Activated naive CD4-positive, alpha-beta T cell treated with anti-CD3 and anti-CD28 coated beads, Interleukin-2, amount 10 ng/mL, durations not matched to agents 7 days and 5 days (primary cell): ENCODE measurements at regions not wholly inside any gene's neighbourhood (a gene's known extent, or its start where the extent isn't known, plus 50 kb on each side); places are given as distances from the start of the nearest gene placed in this dataset.
A peak's percentile ranks its signal among the peaks of the same experiment; 100 is the strongest.

ENCODE experiments used
- CTCF ChIA-PET: fragments of 350-600 bp; sonication (Branson Sonifier 250); formaldehyde crosslinking; loops from one replicate; lab custom pipeline; 2021; ENCODE audit warnings: antibody characterized with exemption; lab: Charles Lee
- DNase-seq: peaks from one replicate; pipeline ENCODE4 v3.0.0-alpha.2; 2020
- H3K27ac Mint-ChIP-seq: one replicate; pipeline ENCODE4 v1.8.0; 2021; ENCODE audit warnings: mild to moderate bottlenecking, moderate library complexity, mixed read lengths
- H3K27me3 Mint-ChIP-seq: one replicate; pipeline ENCODE4 v1.8.0; 2021; ENCODE audit warnings: mild to moderate bottlenecking, mixed read lengths
- H3K36me3 Mint-ChIP-seq: one replicate; pipeline ENCODE4 v1.8.0; 2021; ENCODE audit warnings: mixed read lengths
- H3K4me1 Mint-ChIP-seq: one replicate; pipeline ENCODE4 v1.8.0; 2021; ENCODE audit warnings: mixed read lengths
- H3K4me3 Mint-ChIP-seq: one replicate; pipeline ENCODE4 v1.8.0; 2021; ENCODE audit warnings: mild to moderate bottlenecking, moderate library complexity, mixed read lengths
- H3K9me3 Mint-ChIP-seq: one replicate; pipeline ENCODE4 v1.8.0; 2021; ENCODE audit warnings: mixed read lengths

- H3K36me3 Mint-ChIP-seq, result peaks cover 32% of the 10 kb centered on the region
- H3K9me3 Mint-ChIP-seq, result peaks cover 12% of the 10 kb centered on the region
- peaks cover 82% of the 10 kb centered on the region for H3K4me1 Mint-ChIP-seq
- H3K27ac Mint-ChIP-seq, result peak overlapping the region; percentile 96
- no peaks in the 10 kb centered on the region for H3K27me3 Mint-ChIP-seq
- CTCF ChIA-PET, result no interaction called here
- DNase-seq, result no peak
- peak overlapping the region; percentile 47 for H3K4me3 Mint-ChIP-seq
Measured at GRCh38 chr2:147500819-147501395, 343.9 kb upstream of the ACVR2A start.

- Mint-ChIP-seq H3K27me3 (no peaks in the 10 kb centered on the region), H3K9me3 (peaks cover 12% of the 10 kb centered on the region), H3K4me3 (peak overlapping the region; percentile 47), H3K27ac (peak overlapping the region; percentile 96), H3K4me1 (peaks cover 82% of the 10 kb centered on the region), H3K36me3 (peaks cover 34% of the 10 kb centered on the region)
- DNase-seq, result no peak
- CTCF ChIA-PET, result no interaction called here
Measured at GRCh38 chr2:147500229-147500628, 344.6 kb upstream of the ACVR2A start.

GRCh38 chr2:147499785-147500184, 345.0 kb upstream of the ACVR2A start:
- Mint-ChIP-seq H3K27ac (peak overlapping the region; percentile 96), H3K4me1 (peaks cover 81% of the 10 kb centered on the region), H3K4me3 (peak overlapping the region; percentile 47), H3K9me3 (peaks cover 16% of the 10 kb centered on the region), H3K27me3 (no peaks in the 10 kb centered on the region), H3K36me3 (peaks cover 38% of the 10 kb centered on the region)
- CTCF ChIA-PET, result no interaction called here
- no peak for DNase-seq

- no peaks in the 10 kb centered on the region for H3K27me3 Mint-ChIP-seq
- H3K9me3 Mint-ChIP-seq, result peaks cover 33% of the 10 kb centered on the region
- no peak for DNase-seq
- CTCF ChIA-PET, result no interaction called here
- peaks cover 30% of the 10 kb centered on the region for H3K36me3 Mint-ChIP-seq
- no peak overlapping the region for H3K4me3 Mint-ChIP-seq
- H3K4me1 Mint-ChIP-seq, result peaks cover 56% of the 10 kb centered on the region
- H3K27ac Mint-ChIP-seq, result no peak overlapping the region
Measured at GRCh38 chr2:147495734-147496133, 349.1 kb upstream of the ACVR2A start.

- Mint-ChIP-seq H3K4me3 (no peak overlapping the region), H3K36me3 (peaks cover 31% of the 10 kb centered on the region), H3K9me3 (peaks cover 31% of the 10 kb centered on the region), H3K4me1 (peaks cover 52% of the 10 kb centered on the region), H3K27ac (no peak overlapping the region), H3K27me3 (peaks cover 8% of the 10 kb centered on the region)
- no peak for DNase-seq
- CTCF ChIA-PET, result no interaction called here
Measured at GRCh38 chr2:147492471-147492870, 352.4 kb upstream of the ACVR2A start.

- Mint-ChIP-seq H3K9me3 (peaks cover 25% of the 10 kb centered on the region), H3K4me1 (peaks cover 46% of the 10 kb centered on the region), H3K4me3 (no peak overlapping the region), H3K36me3 (peaks cover 31% of the 10 kb centered on the region), H3K27ac (peak overlapping the region; percentile 82), H3K27me3 (peaks cover 8% of the 10 kb centered on the region)
- CTCF ChIA-PET, result no interaction called here
- DNase-seq, result no peak
Measured at GRCh38 chr2:147491506-147491905, 353.3 kb upstream of the ACVR2A start.

GRCh38 chr2:147490401-147491261, 354.2 kb upstream of the ACVR2A start:
- H3K27me3 Mint-ChIP-seq, result peaks cover 8% of the 10 kb centered on the region

GRCh38 chr2:147488472-147488871, 356.4 kb upstream of the ACVR2A start:
- Mint-ChIP-seq H3K36me3 (peaks cover 19% of the 10 kb centered on the region), H3K4me3 (no peak overlapping the region), H3K27me3 (peaks cover 8% of the 10 kb centered on the region), H3K4me1 (peaks cover 40% of the 10 kb centered on the region), H3K9me3 (peaks cover 13% of the 10 kb centered on the region), H3K27ac (no peak overlapping the region)
- DNase-seq, result no peak
- CTCF ChIA-PET, result no interaction called here

More at GRCh38 chr2:147490401-147491261, 354.2 kb upstream of the ACVR2A start:
- H3K27ac Mint-ChIP-seq, result peak overlapping the region; percentile 82
- H3K4me3 Mint-ChIP-seq, result no peak overlapping the region
- H3K9me3 Mint-ChIP-seq, result peaks cover 25% of the 10 kb centered on the region
- DNase-seq, result no peak
- peaks cover 30% of the 10 kb centered on the region for H3K36me3 Mint-ChIP-seq
- H3K4me1 Mint-ChIP-seq, result peaks cover 46% of the 10 kb centered on the region
- CTCF ChIA-PET, result no interaction called here

GRCh38 chr2:147487978-147488289, 356.9 kb upstream of the ACVR2A start:
- H3K4me1 Mint-ChIP-seq, result peaks cover 43% of the 10 kb centered on the region
- no peak overlapping the region for H3K4me3 Mint-ChIP-seq
- H3K27me3 Mint-ChIP-seq, result peaks cover 8% of the 10 kb centered on the region
- CTCF ChIA-PET, result no interaction called here
- H3K36me3 Mint-ChIP-seq, result peaks cover 20% of the 10 kb centered on the region
- no peak overlapping the region for H3K27ac Mint-ChIP-seq
- no peak for DNase-seq
- H3K9me3 Mint-ChIP-seq, result peaks cover 12% of the 10 kb centered on the region

GRCh38 chr2:147487286-147487977, 357.4 kb upstream of the ACVR2A start:
- no peak overlapping the region for H3K27ac Mint-ChIP-seq
- peaks cover 9% of the 10 kb centered on the region for H3K9me3 Mint-ChIP-seq
- no peak overlapping the region for H3K4me3 Mint-ChIP-seq
- peaks cover 44% of the 10 kb centered on the region for H3K4me1 Mint-ChIP-seq
- H3K36me3 Mint-ChIP-seq, result peaks cover 16% of the 10 kb centered on the region
- peaks cover 8% of the 10 kb centered on the region for H3K27me3 Mint-ChIP-seq
- CTCF ChIA-PET, result no interaction called here
- DNase-seq, result no peak

- CTCF ChIA-PET, result no interaction called here
- DNase-seq, result no peak
- Mint-ChIP-seq H3K27me3 (peaks cover 8% of the 10 kb centered on the region), H3K27ac (no peak overlapping the region), H3K9me3 (no peaks in the 10 kb centered on the region), H3K4me3 (no peak overlapping the region), H3K36me3 (peaks cover 7% of the 10 kb centered on the region), H3K4me1 (peaks cover 29% of the 10 kb centered on the region)
Measured at GRCh38 chr2:147485210-147485851, 359.5 kb upstream of the ACVR2A start.

- CTCF ChIA-PET, result interaction anchor here (0.6 to 0.7 kb wide), 2 partner anchors 19 to 141 kb away, joined by 3 read pairs; no protein-coding TSS in a partner anchor
- Mint-ChIP-seq H3K27ac (no peak overlapping the region), H3K27me3 (peaks cover 8% of the 10 kb centered on the region), H3K4me3 (no peak overlapping the region), H3K9me3 (no peaks in the 10 kb centered on the region), H3K4me1 (peaks cover 19% of the 10 kb centered on the region), H3K36me3 (peaks cover 3% of the 10 kb centered on the region)
- no peak for DNase-seq
Measured at GRCh38 chr2:147483911-147484310, 360.9 kb upstream of the ACVR2A start.

GRCh38 chr2:147482916-147483669, 361.7 kb upstream of the ACVR2A start:
- DNase-seq, result no peak
- H3K36me3 Mint-ChIP-seq, result peaks cover 1% of the 10 kb centered on the region
- peaks cover 4% of the 10 kb centered on the region for H3K27me3 Mint-ChIP-seq
- H3K9me3 Mint-ChIP-seq, result no peaks in the 10 kb centered on the region
- H3K27ac Mint-ChIP-seq, result no peak overlapping the region
- H3K4me3 Mint-ChIP-seq, result no peak overlapping the region
- H3K4me1 Mint-ChIP-seq, result peaks cover 11% of the 10 kb centered on the region
- CTCF ChIA-PET, result interaction anchor here (0.7 to 1.0 kb wide), 2 partner anchors 11 to 140 kb away, joined by 3 read pairs; no protein-coding TSS in a partner anchor
